GM18909 (cell line): ENCODE measurements at regions not wholly inside any gene's neighbourhood (a gene's known extent, or its start where the extent isn't known, plus 50 kb on each side); places are given as distances from the start of the nearest gene placed in this dataset.
"Not testable (repeated sequence)": the region's sequence is repeated elsewhere in the genome, so short reads cannot be mapped to it uniquely, and the experiment has no call there.

ENCODE experiments used
- ATAC-seq: cut with Tn5 transposase; IDR thresholded peaks from one replicate; pipeline ENCODE4 v1.9.1; 2021; ENCODE audit warnings: mild to moderate bottlenecking; ENCODE audit not compliant: unreplicated experiment, poor library complexity

GRCh38 chr2:142586693-142587580, 290.5 kb upstream of the KYNU start:
- ATAC-seq, result no peak

GRCh38 chr2:142585785-142586184, 291.7 kb upstream of the KYNU start:
- peak; percentile 83 for ATAC-seq

DNA sequence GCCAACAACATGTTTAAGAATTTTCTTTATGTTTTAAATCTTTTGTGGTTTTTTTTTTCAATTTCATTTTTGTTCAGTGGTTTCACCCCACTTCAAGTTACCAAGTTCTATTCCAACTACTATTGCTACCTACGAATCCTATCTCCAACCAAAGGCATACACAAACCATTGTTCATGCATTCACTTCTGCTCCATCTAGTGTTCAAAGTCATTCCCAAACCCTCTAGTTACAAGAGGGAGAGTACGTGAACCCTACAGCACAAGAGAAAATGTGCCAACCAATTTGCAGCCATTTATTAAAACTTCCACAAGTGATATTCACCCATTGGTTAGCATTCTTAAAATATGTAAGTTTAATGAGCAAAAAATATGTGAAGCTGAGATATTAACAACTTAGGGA, 295.1 kb upstream of the KYNU start:
- no peak for ATAC-seq

GRCh38 chr2:142581491-142581890, 296.0 kb upstream of the KYNU start:
- ATAC-seq, result no peak

DNA sequence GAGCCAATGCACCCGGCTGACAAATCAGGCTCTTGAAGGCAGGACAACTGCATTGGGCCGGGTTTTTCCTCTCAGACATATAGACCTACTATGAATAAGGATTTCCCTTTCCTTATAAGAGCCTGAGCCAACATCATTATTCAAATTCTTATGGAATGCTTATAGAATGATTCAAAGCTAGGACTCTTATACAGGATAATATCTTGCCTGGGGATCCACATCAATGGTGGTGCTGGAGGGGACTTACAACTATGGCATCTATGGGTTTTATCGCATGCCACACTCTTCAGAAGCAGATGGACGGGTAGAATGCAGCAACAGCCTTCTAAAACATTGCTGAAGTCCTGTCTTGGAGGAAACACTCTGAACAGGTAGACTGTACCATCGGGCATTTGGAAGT, 296.8 kb upstream of the KYNU start:
- no peak for ATAC-seq

DNA sequence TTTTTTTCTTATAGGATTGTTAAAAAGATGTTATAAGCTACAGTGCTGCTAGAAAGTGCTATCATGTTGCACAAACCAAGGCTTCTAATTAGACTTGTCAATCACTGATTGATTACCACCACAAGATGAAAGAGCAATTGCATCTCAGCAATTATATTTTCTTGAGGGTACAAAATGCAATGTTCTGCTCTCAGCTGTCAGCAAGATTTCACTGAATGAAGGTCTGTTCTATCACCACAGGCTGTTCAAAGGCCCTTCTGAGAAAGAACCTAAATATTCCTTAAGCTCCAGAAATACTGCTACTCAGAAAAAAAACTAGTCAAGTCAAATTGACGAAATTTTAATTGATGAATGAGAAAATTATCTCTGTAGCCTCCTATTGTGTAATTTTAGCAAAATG, 301.9 kb upstream of the KYNU start:
- no peak for ATAC-seq

DNA sequence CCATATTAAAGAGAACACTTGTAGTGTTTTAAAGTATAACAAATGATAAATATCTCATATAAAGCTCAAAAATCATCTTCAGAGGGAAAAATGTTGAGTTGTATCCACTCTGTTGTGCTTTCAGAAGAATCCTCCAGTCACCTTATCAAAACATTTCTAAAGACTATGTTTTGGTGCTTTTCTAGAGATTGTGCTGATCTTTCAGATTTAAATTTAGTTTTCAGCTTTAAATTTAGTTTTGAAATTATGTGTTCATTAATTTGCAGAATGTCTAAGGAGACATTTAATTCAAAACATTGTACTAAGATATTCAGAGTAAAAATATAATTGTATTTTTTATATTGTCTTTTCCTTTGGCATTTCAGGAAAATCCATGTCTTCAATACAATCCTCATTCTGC, 303.1 kb upstream of the KYNU start:
- ATAC-seq, result no peak

GRCh38 chr2:142572346-142573132, 304.9 kb upstream of the KYNU start:
- ATAC-seq, result no peak

DNA sequence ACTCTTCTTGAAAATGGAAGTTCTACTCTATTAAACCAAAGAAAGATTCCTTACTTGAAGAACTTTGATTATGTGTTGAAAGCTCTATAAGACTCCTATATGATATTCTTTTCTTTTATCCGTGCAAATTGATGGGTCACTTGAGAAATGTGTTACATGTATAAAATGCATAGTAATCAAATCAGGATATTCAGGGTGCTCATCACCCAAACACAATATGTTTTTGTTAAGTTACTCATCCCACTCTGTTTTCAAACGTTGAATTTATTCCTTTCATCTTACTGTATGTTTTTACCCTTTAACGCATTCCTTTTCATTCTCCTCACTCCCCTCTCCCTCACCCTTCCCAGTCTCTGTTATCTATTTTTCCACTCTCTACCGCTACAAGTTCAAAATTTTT, 305.5 kb upstream of the KYNU start:
- no peak for ATAC-seq

DNA sequence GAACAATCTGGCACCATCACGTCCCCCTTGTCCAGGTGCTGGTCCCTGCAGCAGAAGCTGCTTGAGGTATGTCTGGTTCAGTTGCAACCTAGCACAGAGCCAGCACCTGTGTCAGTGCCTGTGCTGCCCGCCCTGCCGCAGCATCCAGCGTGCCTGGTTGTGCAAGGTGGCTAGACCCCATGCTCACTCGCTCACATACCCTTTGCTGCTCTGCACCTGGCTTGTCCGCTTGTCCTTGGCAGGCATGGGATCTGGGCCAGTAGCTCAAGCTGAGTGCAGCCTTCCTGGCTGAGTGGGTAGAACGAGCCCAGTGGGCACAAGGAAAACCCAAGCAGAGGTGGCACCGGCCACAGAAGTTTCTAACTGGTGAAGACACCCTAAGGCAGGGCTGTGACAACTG, 314.6 kb upstream of the KYNU start:
- ATAC-seq, result no peak

DNA sequence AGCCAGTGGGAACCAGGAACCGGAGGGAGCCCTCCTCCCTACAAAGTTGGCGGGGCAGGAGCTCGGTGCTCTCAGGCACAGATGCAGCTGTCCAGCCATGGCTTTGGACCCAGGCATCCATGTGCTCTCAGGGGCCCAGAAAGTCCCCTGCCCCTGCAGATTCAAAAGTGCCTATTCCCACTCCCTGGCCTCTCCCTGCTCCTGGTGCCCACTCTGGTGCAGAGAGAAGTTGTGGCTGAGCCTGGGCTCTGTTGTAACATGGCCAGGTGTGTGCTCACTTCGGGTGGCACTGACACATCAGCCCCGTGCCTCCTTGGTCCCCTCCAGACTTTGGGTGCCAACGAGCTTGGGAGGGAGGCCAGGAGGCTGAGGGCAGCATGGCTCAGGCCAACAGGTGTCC, 315.8 kb upstream of the KYNU start:
- ATAC-seq, result no peak

DNA sequence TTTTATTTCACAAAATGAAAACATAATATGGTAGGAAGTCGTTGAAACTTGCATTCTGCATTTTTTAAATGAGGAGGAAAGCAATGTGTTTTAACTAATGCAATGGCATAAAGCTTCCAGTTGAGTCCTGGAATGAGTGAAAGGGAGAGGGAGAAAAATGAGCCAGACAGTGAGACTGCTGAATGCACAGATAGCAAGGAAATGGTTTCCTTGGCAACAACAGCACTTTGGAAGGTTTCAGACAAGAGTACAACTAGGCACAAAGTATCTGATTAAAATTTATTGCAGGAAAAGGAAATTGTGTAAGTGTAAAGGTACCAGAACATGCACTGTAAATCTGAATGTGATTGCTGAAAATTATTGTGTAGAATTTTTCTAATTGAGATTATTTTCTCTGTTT, 320.1 kb upstream of the KYNU start:
- ATAC-seq, result no peak

DNA sequence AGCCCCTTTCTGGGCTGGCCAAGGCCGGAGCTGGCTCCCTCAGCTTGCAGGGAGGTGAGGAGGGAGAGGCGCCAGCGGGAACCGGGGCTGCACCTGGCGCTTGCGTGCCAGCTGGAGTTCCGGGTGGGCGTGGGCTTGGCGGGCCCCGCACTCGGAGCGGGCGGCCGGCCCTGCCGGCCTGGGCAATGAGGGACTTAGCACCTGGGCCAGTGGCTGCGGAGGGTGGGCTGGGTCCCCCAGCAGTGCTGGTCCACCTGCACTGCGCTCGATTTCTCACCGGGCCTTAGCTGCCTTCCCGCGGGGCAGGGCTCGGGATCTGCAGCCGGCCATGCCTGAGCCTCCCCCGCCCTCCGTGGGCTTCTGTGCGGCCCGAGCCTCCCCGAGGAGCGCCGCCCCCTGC, 331.5 kb upstream of the KYNU start:
- not testable (repeated sequence) for ATAC-seq

DNA sequence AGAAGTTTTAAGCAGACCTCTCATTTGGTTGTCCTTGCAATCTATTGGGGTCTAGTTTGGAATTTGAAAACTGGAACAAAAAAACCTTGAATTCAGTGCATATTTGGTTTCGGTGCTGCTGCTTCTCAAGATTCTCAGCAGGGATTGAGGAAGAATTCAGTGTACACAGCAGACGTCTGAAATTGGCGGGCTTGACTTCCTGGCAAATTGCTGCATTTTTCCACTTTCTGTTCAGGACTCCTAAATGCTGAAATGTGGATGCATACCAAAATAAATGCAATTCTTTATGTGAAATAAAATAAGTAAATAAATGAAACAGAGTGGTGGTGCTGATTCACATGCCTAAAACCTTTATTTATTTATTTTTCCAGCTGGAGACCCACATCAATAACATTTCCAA, 332.4 kb upstream of the KYNU start:
- ATAC-seq, result no peak

- no peak for ATAC-seq
Measured at GRCh38 chr2:142544173-142544572, 333.3 kb upstream of the KYNU start.

DNA sequence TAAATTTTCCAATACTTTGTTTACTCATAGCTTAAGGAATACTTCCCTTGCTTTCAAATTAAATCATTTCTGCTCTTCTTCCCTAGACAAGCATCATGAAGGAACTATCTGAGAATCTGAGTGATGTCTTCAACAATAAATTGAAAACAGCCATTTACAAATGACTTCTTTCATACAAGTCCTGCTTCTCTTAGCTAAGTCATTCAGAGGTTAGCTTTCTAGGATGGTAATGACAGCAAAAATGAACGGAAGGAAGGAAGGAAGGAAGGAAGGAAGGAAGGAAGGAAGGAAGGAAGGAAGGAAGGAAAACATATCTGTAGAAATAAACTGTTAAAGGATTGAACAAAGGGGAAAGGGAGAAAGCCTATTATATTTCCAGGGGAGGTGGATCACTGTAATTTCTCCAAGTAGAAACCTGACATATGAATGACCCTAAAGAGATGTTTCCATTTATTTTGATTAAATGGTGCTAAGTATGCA, 335.0 kb upstream of the KYNU start:
- ATAC-seq, result no peak

GRCh38 chr2:142536966-142537365, 340.5 kb upstream of the KYNU start:
- ATAC-seq, result no peak

DNA sequence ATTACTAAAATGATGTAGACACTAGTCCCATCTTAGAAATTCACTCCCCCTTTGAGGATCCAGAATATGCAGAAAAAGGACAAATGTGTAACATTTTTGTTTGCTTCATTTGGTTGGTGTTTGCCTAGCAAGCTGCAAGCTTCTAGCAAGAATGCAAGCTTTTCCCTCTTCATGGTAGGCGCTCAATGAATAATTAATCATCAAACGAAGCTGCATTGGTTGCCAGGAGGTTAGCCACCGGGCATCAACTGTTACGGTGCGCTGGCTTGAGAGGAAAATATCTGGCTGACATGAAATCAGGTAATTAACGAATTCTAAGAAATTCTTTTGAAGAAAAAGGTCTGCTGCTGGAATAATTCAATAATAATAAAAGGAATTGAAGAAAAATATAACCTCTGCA, 341.0 kb upstream of the KYNU start:
- ATAC-seq, result no peak

GRCh38 chr2:142535311-142535710, 342.2 kb upstream of the KYNU start:
- ATAC-seq, result no peak

DNA sequence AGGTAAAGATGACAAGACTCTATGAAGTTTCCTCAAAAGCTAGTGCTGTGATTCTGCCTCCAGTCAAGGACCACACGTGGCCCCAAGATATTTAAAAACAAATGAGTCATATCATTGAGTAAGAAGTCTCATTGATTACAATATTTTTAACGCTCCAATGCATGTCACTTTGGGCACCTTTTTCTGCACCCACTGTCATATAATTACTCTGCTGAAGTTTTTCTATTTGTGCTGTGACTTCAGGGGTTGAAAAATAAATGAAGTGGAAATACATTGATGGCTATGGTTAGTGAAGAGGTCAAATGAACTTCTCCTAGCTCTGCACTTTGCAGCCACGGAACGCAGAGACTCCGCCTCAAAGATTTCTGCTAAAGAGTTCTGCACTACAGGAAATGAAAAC, 344.3 kb upstream of the KYNU start:
- ATAC-seq, result no peak

DNA sequence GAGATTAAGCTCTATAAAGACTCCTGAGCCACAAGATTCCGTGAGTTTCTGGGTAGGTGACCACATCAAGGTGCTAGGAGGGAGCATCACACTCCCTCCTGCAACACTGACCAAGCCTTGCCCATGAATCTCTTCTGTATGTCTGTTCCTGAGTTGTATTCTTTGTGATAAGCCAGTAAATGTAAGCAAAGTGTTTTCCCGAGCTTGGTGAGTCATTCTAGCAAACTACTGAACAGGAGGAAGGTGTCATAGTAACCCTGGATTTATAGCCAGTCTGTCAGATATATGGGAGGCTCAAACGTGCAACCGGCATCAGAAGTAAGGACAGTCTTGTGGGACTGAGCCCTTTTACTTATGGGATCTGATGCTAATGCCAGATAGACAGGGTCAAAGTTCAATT, 346.1 kb upstream of the KYNU start:
- no peak for ATAC-seq

DNA sequence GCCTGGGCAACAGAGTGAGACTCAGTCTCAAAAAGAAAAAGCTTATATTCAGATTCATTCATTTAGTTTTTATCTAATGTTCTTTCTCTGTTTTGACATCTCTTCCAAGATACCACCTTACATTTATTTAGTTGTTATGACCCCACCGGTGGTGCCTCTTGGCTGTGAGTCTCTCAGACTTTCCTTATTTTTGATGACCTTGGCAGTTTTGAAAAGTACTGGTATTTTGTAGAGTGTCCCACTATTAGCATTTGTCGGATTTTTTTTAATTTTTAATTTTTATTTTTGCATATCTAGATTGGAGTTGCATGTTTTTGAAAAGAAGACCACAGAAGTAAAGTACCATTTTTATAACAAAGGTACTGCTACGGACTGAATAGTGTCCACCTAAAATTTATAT, 351.7 kb upstream of the KYNU start:
- ATAC-seq, result no peak
